GM18868 (cell line): ENCODE measurements at regions not wholly inside any gene's neighbourhood (a gene's known extent, or its start where the extent isn't known, plus 50 kb on each side); places are given as distances from the start of the nearest gene placed in this dataset.
"Not testable (repeated sequence)": the region's sequence is repeated elsewhere in the genome, so short reads cannot be mapped to it uniquely, and the experiment has no call there.

Source experiments
- ATAC-seq: cut with Tn5 transposase; IDR thresholded peaks from one replicate; pipeline ENCODE4 v1.9.1; 2021; ENCODE audit warnings: mild to moderate bottlenecking, moderate library complexity; ENCODE audit not compliant: unreplicated experiment

GRCh38 chr5:27463446-27464149 is 425.2 kb upstream of the CDH9 start:
- no peak for ATAC-seq

DNA sequence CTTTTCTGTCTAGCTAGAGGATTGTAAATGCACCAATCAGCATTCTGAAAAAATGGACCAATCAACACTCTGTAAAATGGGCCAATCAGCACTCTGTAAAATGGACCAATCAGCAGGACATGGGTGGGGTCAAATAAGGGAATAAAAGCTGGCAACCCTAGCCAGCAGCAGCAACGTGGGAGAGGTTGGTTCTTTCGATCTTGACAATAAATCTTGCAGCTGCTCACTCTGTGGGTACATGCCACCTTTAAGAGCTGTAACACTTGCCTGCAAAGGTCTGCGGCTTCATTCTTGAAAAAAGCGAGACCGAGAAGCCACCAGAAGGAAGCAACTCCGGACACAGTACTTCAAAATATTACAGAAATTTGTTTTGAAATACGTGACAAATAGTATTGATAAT is 424.6 kb upstream of the CDH9 start:
- no peak for ATAC-seq

- ATAC-seq = peak; percentile 84
Measured at GRCh38 chr5:27458287-27458686, 419.9 kb upstream of the CDH9 start.

GRCh38 chr5:27451377-27451776 is 413.0 kb upstream of the CDH9 start:
- no peak for ATAC-seq

GRCh38 chr5:27450607-27451006 is 412.2 kb upstream of the CDH9 start:
- ATAC-seq = peak; percentile 89

DNA sequence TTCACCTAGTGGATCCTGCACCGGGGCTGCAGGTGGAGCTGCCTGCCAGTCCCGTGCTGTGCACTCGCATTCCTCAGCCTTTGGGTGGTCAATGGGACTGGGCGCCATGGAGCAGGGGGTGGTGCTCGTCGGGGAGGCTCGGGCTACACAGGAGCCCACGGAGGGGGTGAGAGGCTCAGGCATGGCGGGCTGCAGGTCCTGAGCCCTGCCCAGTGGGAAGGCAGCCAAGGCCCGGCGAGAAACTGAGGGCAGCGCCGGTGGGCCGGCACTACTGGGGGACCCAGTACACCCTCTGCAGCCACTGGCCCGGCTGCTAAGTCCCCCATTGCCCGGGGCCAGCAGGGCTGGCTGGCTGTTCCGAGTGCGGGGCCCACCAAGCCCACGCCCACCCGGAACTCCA is 401.0 kb upstream of the CDH9 start:
- not testable (repeated sequence) for ATAC-seq

DNA sequence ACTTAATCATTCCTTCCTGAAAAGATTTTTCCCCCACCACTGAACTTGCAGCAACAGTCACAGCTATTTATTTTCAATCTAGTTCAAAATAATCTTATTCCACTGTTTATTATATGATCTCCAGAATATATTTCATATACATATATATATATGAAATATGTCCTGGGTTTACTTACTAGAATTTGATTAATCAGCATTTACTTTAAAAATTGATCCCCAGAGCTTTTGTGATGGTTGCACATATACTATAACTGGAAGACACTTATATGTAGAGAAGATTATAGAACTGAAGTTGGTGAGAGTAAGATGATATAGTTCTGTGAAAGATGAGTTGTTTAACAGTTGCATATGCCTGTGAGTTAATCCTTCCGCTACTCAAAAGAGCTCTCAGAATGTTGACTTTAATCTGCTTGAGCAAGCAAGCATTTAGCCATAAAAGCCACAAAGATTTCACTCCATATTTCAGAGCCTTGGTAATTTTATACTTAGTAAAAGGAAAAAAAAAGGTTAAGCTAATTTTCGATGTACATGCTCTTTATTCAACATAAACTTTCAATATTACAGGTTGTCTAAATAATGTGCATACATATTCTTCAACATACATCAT is 399.3 kb upstream of the CDH9 start:
- peak; percentile 93 for ATAC-seq

DNA sequence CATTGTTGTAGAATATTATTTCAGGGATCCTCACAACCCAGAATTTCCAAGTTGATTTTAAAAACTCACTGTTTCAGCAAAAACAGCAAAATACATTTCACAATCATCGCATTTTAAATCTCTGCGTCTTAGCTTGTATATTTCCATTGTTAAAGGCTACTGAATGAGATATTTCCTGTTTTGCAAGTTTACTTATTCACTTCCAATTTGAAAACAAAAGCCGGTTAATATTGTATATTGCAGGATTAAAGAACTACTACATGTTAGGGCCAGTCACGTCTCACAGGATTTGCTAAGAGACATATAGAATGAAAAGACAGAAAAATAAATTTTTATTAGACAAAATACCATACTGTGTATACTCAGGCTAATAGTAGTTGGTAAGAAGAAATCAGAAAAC is 395.9 kb upstream of the CDH9 start:
- ATAC-seq = no peak

GRCh38 chr5:27414099-27414498 is 375.7 kb upstream of the CDH9 start:
- no peak for ATAC-seq

GRCh38 chr5:27412384-27412783 is 374.0 kb upstream of the CDH9 start:
- ATAC-seq = no peak

DNA sequence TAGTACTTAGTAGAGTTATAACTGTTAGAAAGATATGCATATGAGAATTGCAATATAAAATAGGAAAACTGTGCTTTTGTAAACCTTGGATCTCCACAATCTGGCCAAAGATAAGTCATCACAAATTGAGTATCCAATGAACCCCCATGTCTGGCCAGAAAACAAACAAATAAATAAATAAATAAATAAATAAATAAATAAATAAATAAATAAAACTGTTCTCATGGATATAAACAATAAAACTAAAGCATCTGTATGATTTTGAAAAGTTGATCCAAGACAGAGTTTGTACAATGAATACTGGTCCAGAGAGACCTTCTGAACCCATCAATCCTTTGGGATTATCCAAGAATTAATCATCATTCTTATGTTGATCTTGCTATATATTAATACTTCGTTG is 367.6 kb upstream of the CDH9 start:
- no peak for ATAC-seq

DNA sequence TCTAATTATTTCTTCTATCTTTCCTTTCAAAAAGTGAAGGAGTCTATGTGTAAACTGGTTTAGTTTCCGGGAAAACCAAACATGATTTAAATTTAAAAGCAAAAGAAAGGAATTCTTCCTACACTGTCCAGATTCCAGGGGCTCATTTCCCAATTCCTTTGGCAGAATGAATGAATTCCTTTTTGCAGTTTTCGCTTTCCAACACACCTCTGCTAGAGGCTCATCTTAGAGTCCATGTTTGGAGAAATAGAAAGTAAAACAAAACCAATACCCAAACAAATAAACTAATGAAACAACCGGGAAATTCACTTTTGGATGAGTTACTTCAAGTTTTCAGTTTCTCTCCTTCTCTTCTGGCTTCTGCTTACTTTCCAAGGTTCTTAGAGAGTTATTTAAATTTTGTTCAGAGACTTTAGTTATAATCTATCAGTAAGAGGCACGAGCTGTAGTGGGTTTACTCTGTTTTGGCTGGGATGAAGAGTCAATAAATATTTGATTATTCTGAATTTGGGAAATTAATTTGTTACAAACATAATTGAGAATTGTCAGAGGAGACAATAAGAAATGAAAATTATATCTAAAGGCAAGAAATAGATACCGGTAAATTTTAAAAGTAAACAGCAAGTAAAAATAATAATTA is 365.0 kb upstream of the CDH9 start:
- no peak for ATAC-seq

DNA sequence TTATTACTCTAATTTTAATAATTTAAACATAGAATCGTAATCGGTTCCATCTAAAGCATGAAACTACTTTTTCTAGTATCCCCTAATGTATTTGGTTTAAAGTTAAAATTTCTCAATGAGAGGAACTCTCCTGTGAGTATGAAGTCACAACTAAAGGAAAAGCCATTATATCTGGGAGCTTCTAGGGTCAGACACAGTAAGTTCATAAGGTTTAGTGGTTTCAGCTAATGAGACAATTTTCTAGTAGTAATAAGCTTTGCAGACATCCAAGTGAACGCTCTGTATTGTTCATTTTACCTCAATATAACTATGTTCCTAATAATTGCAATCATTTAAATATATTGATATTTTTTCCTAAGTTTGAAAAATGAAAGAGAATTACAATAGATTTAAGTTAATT is 364.4 kb upstream of the CDH9 start:
- no peak for ATAC-seq

- ATAC-seq = no peak
Measured at GRCh38 chr5:27396998-27397397, 358.6 kb upstream of the CDH9 start.

GRCh38 chr5:27392716-27393115 is 354.3 kb upstream of the CDH9 start:
- no peak for ATAC-seq

GRCh38 chr5:27389696-27390095 is 351.3 kb upstream of the CDH9 start:
- no peak for ATAC-seq

GRCh38 chr5:27388755-27389154 is 350.4 kb upstream of the CDH9 start:
- no peak for ATAC-seq

GRCh38 chr5:27387535-27388073 is 349.2 kb upstream of the CDH9 start:
- ATAC-seq = no peak

DNA sequence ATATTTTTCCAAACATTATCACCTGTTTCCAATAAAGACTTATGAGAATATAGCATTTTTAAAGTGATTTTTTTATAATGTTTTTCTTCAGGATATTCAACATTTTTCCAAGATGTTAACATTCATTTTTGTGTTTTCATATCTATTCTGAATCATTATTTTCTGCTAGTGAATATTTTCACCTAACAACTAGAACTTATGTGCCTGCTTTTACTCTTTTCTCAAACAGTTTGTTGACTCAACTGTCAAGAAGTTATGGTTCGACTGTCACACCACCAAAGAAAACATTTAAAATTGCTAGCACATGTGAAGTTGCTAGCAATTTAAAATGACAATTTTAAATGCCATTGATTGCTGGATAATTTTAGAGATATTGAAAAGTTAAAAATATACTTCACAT is 343.3 kb upstream of the CDH9 start:
- ATAC-seq = no peak

DNA sequence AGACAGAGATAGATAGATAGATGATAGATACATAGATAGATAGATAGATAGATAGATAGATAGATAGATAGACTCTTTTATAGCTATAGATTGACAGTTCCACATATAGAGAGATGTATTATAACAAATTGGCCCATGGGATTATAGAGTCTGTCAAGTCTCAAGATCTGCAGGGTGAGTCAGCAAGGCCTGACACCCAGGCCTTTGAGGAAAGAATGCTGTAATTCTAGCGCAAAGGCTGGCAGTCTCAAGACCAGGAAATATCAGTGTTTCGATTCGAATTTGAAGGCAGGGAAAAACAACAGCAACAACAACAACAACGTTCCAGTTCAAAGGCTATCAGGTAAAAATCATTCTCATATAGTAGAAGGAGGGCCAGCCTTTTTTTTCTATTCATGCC is 339.2 kb upstream of the CDH9 start:
- ATAC-seq = no peak

- no peak for ATAC-seq
Measured at GRCh38 chr5:27353970-27354369, 315.6 kb upstream of the CDH9 start.

DNA sequence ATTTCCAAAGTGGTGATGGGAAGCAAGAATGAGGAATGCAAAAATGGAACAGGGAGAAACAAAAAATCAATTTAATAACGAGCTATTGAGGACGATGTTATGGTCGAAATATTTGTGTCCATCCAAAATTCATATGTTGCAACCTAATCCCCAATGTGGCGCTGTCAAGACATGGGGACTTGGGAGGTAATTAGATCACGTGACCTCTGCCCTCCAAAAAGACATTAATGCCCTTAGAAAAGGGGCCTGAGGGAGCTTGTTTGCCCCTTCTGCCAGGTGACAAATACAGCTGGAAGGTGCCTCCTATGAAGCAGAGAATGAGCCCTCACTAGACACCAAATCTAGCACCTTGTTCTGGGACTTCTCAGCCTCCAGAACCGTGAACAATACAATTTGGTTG is 315.2 kb upstream of the CDH9 start:
- ATAC-seq = no peak
